Suprapubic skin (tissue), 4 donors: ENCODE measurements at regions not wholly inside any gene's neighbourhood (a gene's known extent, or its start where the extent isn't known, plus 50 kb on each side); places are given as distances from the start of the nearest gene placed in this dataset.
A peak's percentile ranks its signal among the peaks of the same experiment; 100 is the strongest.

Experiments used
- DNase-seq, 2 donors: peaks; one replicate each; pipeline ENCODE4 v3.0.0-alpha.2; 2019; ENCODE audit warnings: low spot score in 2 of 2
- H3K27ac ChIP-seq: fragments of 200-600 bp; sonication (generic); one replicate; pipeline ENCODE4 v1.5.1; 2019
- H3K27me3 ChIP-seq: fragments of 200-600 bp; sonication (generic); one replicate; pipeline ENCODE4 v1.5.1; 2019
- H3K36me3 ChIP-seq: fragments of 200-600 bp; sonication (generic); one replicate; pipeline ENCODE4 v1.5.1; 2019
- H3K4me1 ChIP-seq: fragments of 200-600 bp; sonication (generic); one replicate; pipeline ENCODE4 v1.5.1; 2019
- H3K4me3 ChIP-seq: fragments of 200-600 bp; sonication (generic); one replicate; pipeline ENCODE4 v1.5.1; 2019; ENCODE audit warnings: mild to moderate bottlenecking
- H3K9me3 ChIP-seq: fragments of 200-600 bp; sonication (generic); one replicate; pipeline ENCODE4 v1.5.1; 2019
- EP300 ChIP-seq: sonication (generic); formaldehyde crosslinking; IDR thresholded peaks from one replicate; pipeline ENCODE4 v1.6.1; 2017; ENCODE audit warnings: antibody characterized with exemption
- POLR2A ChIP-seq, 2 donors: fragments of 450-650 bp; IDR thresholded peaks; one replicate each; pipeline ENCODE4 v1.6.1; 2017; ENCODE audit warnings: antibody characterized with exemption in 2 of 2, mild to moderate bottlenecking in 2 of 2, moderate library complexity in 2 of 2
- POLR2AphosphoS5 ChIP-seq, 3 donors: sonication (generic); formaldehyde crosslinking; IDR thresholded peaks; one replicate each; pipeline ENCODE4 v1.6.1; 2017; ENCODE audit warnings: antibody characterized with exemption in 3 of 3
- WGBS: methylation state at CpG from one replicate; pipeline ENCODE4 v1.1.5; 2018; 5-methylcytosine and 5-hydroxymethylcytosine counted together
- TF ChIP-seq, protein P1 (sequence below), 2 donors: fragments of 200-600 bp in 1 of 2; fragments of 450-650 bp in 1 of 2; sonication (generic) in 1 of 2; IDR thresholded peaks; one replicate each; pipeline ENCODE4 v1.5.1; 2016 to 2019; ENCODE audit warnings: antibody characterized with exemption in 2 of 2, mild to moderate bottlenecking in 1 of 2, moderate library complexity in 1 of 2

DNA sequence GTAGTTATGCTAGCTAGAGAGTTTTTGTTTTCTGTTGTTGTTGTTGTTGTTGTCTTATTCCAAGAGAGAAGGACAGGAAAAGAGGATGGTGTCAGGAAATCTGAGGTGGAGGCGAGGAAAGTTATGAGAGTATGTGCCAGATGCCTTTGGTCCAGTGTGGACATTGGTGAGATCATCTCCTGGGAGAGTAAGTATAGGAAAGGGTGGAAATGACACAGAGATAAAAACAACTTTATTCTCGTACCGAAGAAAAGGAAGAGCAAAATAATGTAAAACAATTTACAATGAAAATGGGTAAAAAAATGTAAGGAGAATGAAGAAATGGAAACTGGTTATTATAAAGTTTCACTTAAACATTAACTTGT lies 97.4 kb upstream of the ADGRL2 start:
- Histone ChIP-seq H3K36me3 (no peaks in the 10 kb centered on the region), H3K4me1 (peaks cover 8% of the 10 kb centered on the region), H3K9me3 (no peaks in the 10 kb centered on the region), H3K27me3 (no peaks in the 10 kb centered on the region), H3K27ac (no peak overlapping the region), H3K4me3 (no peak overlapping the region)
- DNase-seq, result no peak
- 86% methylated on average over 3 of the region's 3 CpGs for WGBS
- TF ChIP-seq, protein P1, sequence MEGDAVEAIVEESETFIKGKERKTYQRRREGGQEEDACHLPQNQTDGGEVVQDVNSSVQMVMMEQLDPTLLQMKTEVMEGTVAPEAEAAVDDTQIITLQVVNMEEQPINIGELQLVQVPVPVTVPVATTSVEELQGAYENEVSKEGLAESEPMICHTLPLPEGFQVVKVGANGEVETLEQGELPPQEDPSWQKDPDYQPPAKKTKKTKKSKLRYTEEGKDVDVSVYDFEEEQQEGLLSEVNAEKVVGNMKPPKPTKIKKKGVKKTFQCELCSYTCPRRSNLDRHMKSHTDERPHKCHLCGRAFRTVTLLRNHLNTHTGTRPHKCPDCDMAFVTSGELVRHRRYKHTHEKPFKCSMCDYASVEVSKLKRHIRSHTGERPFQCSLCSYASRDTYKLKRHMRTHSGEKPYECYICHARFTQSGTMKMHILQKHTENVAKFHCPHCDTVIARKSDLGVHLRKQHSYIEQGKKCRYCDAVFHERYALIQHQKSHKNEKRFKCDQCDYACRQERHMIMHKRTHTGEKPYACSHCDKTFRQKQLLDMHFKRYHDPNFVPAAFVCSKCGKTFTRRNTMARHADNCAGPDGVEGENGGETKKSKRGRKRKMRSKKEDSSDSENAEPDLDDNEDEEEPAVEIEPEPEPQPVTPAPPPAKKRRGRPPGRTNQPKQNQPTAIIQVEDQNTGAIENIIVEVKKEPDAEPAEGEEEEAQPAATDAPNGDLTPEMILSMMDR (IDR thresholded peaks at IDR 0.05), result no peak
- TF ChIP-seq POLR2A (IDR thresholded peaks at IDR 0.05) (no peak), EP300 (no peak), POLR2AphosphoS5 (IDR thresholded peaks at IDR 0.05) (no peak)

DNA sequence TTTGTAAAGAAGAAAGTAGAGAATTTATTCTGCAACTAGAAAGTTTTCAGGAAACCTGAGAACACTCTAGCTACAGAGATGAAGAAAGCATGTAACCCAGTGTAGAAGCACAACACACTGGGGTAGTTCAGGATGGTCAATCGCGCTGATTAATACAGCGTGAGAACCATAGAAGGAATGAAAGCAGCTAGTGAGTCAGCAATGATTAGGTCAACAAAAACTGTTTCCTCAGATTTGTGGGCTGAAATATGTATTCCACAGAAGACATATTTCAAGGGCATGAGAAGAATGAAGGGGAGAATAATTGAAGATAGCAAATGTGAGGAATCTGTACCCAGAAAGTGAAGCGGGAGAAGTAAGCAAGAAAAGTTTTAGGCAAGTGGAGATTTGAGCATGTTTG lies 97.8 kb upstream of the ADGRL2 start:
- Histone ChIP-seq H3K36me3 (no peaks in the 10 kb centered on the region), H3K27ac (no peak overlapping the region), H3K9me3 (no peaks in the 10 kb centered on the region), H3K27me3 (no peaks in the 10 kb centered on the region), H3K4me1 (peaks cover 8% of the 10 kb centered on the region), H3K4me3 (no peak overlapping the region)
- no peak for DNase-seq
- TF ChIP-seq, protein P1 (IDR thresholded peaks at IDR 0.05), result no peak
- no peak for TF ChIP-seq POLR2A (IDR thresholded peaks at IDR 0.05)
- TF ChIP-seq EP300, result no peak
- TF ChIP-seq POLR2AphosphoS5 (IDR thresholded peaks at IDR 0.05), result no peak
- WGBS, result 78% methylated on average over 4 of the region's 4 CpGs

DNA sequence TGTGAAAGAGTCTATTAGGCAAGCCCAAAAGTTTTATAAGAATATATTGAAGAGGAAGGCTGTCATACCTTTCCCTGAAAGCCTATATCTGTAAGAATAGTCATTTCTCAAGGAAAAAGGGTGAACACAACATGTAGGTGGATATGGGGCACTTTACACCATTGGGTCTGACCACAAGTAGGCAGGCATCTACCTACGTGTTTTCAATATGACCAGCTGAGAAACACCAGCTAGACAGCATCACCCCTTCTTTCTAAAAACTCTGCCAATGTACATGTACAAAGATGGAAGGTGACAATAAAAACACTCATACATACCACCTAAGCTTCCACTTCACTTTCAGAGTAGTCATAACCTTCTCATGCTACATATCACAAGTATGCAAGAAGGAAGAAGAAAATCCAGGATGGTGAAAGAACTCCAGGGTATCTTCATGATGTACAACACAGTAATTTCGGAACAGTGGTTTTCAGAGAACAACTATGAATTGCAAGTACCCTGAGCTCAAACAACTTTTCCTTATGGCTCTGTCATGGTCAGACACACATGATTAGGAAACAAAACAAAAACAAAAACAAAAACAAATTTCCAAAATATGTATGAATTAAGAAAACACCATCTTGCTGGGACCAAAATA lies 98.5 kb upstream of the ADGRL2 start:
- Histone ChIP-seq H3K36me3 (no peaks in the 10 kb centered on the region), H3K4me3 (no peak overlapping the region), H3K4me1 (peaks cover 8% of the 10 kb centered on the region), H3K9me3 (no peaks in the 10 kb centered on the region), H3K27me3 (no peaks in the 10 kb centered on the region), H3K27ac (no peak overlapping the region)
- no peak for TF ChIP-seq POLR2A (IDR thresholded peaks at IDR 0.05)
- 88% methylated on average over 2 of the region's 2 CpGs for WGBS
- no peak for DNase-seq

DNA sequence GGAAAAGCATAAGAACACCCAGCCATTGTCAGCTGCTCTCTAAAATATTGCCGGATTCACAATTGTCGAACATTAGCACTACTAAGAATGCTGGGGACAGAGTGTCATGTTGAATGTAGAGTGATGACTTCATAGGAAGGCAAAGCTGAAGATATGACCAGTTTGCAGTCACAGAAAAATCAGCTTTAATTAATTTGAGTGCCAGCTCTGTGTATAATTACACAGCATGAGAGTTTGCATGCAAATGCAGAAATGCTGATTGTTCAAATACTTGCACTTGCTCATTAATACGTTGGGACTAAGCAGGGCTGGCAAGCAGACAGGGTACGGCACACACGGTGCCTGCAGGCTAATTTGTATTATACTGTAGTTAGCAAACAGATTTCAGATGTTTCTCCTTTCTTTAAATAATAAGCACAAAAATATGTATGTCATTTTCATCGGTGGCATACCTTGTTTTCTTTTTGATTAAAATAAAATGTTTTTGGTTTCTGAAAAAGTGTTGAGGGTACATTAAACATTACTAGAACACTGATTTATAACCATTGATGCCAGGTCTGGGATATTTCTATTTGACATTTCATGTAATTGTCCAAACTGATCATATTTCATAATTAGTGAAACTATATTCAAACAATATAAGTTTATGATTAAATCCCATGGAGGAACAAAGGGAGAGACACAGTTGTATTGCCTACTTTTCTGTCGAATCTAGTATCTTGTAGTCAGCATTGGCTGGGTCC lies 99.8 kb upstream of the ADGRL2 start:
- H3K27me3 ChIP-seq, result no peaks in the 10 kb centered on the region
- no peaks in the 10 kb centered on the region for H3K36me3 ChIP-seq
- peak overlapping the region; percentile 13 for H3K4me3 ChIP-seq
- DNase-seq, result no peak
- no peaks in the 10 kb centered on the region for H3K9me3 ChIP-seq
- TF ChIP-seq POLR2AphosphoS5 (IDR thresholded peaks at IDR 0.05) (no peak), EP300 (no peak), POLR2A (IDR thresholded peaks at IDR 0.05) (no peak)
- TF ChIP-seq, protein P1 (IDR thresholded peaks at IDR 0.05), result no peak
- peaks cover 8% of the 10 kb centered on the region for H3K4me1 ChIP-seq
- 55% methylated on average over 7 of the region's 7 CpGs for WGBS
- no peak overlapping the region for H3K27ac ChIP-seq

DNA sequence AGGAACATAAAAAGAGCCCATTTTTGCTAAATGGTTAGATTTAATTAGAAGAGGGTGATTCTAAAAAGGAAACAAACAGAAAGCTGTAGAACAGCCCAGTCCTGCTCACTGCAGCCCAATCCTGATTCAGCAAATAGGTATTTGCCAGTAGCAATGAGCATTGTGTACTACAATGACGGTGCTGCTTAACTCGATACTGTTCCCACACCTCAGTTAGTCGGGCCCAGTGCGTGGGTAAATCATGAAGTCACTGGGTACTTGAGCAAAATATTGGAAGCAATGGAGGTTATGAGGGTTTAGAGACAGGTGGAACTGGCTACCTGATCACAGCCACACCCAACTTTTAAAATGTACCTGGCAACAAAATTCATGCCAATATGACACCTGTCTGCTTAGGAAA lies 101.5 kb upstream of the ADGRL2 start:
- peak overlapping the region; percentile 10 for H3K4me3 ChIP-seq
- WGBS, result 38% methylated on average over 4 of the region's 4 CpGs
- no peaks in the 10 kb centered on the region for H3K27me3 ChIP-seq

More for the DNA sequence above, 101.5 kb upstream of the ADGRL2 start:
- DNase-seq, result no peak
- no peaks in the 10 kb centered on the region for H3K36me3 ChIP-seq
- no peaks in the 10 kb centered on the region for H3K9me3 ChIP-seq
- peak overlapping the region; percentile 58 for H3K27ac ChIP-seq
- no peak for TF ChIP-seq POLR2A (IDR thresholded peaks at IDR 0.05)
- no peak for TF ChIP-seq EP300
- TF ChIP-seq POLR2AphosphoS5 (IDR thresholded peaks at IDR 0.05), result no peak
- TF ChIP-seq, protein P1 (IDR thresholded peaks at IDR 0.05), result no peak
- H3K4me1 ChIP-seq, result peaks cover 8% of the 10 kb centered on the region
